Kidney epithelial cell (primary cell): ENCODE measurements at regions not wholly inside any gene's neighbourhood (a gene's known extent, or its start where the extent isn't known, plus 50 kb on each side); places are given as distances from the start of the nearest gene placed in this dataset.
A peak's percentile ranks its signal among the peaks of the same experiment; 100 is the strongest.

Experiments
- DNase-seq: peaks from one replicate; pipeline ENCODE4 v3.0.0-alpha.2; 2010; ENCODE audit warnings: low read depth
- H3K27me3 ChIP-seq: 2 replicates; pipeline ENCODE4 v1.6.0; 2011; ENCODE audit warnings: low read length; ENCODE audit not compliant: control insufficient read depth, insufficient read depth
- H3K36me3 ChIP-seq: 2 replicates; pipeline ENCODE4 v1.5.1; 2011; ENCODE audit warnings: low read length; ENCODE audit not compliant: control insufficient read depth, insufficient read depth
- H3K4me3 ChIP-seq: 2 replicates; pipeline ENCODE4 v1.5.1; 2011; ENCODE audit warnings: low read depth, mild to moderate bottlenecking, control low read depth, low read length
- CTCF ChIP-seq: IDR thresholded peaks from 2 replicates; pipeline ENCODE4 v1.5.1; 2011; ENCODE audit warnings: mild to moderate bottlenecking, moderate library complexity, low read length, control low read depth, inconsistent platforms; ENCODE audit not compliant: insufficient read depth, poor library complexity, severe bottlenecking

GRCh38 chr18:53920312-53921075, 304.0 kb downstream of the MBD2 start:
- Histone ChIP-seq H3K4me3 (no peak overlapping the region), H3K27me3 (no peaks in the 10 kb centered on the region), H3K36me3 (no peaks in the 10 kb centered on the region)
- DNase-seq, result no peak
- TF ChIP-seq CTCF, result no peak

GRCh38 chr18:53918091-53918490, 306.4 kb downstream of the MBD2 start:
- Histone ChIP-seq H3K36me3 (no peaks in the 10 kb centered on the region), H3K4me3 (no peak overlapping the region), H3K27me3 (no peaks in the 10 kb centered on the region)
- no peak for TF ChIP-seq CTCF
- DNase-seq, result no peak

- Histone ChIP-seq H3K27me3 (no peaks in the 10 kb centered on the region), H3K4me3 (no peak overlapping the region), H3K36me3 (no peaks in the 10 kb centered on the region)
- no peak for DNase-seq
- no peak for TF ChIP-seq CTCF
Measured at GRCh38 chr18:53911200-53911599, 313.3 kb downstream of the MBD2 start.

- no peaks in the 10 kb centered on the region for H3K27me3 ChIP-seq
- no peak for DNase-seq
- peak; percentile 20 for TF ChIP-seq CTCF
- H3K4me3 ChIP-seq, result no peak overlapping the region
- no peaks in the 10 kb centered on the region for H3K36me3 ChIP-seq
Measured at GRCh38 chr18:53909668-53910067, 314.8 kb downstream of the MBD2 start.

GRCh38 chr18:53907921-53908320, 316.5 kb downstream of the MBD2 start:
- DNase-seq, result no peak
- Histone ChIP-seq H3K36me3 (no peaks in the 10 kb centered on the region), H3K4me3 (no peak overlapping the region), H3K27me3 (no peaks in the 10 kb centered on the region)
- TF ChIP-seq CTCF, result no peak

- Histone ChIP-seq H3K4me3 (no peak overlapping the region), H3K36me3 (no peaks in the 10 kb centered on the region), H3K27me3 (no peaks in the 10 kb centered on the region)
- DNase-seq, result no peak
- no peak for TF ChIP-seq CTCF
Measured at GRCh38 chr18:53906681-53907080, 317.8 kb downstream of the MBD2 start.
